DND-41 (cell line): ENCODE measurements at regions not wholly inside any gene's neighbourhood (a gene's known extent, or its start where the extent isn't known, plus 50 kb on each side); places are given as distances from the start of the nearest gene placed in this dataset.
A peak's percentile ranks its signal among the peaks of the same experiment; 100 is the strongest.

Source experiments
- ATAC-seq: fragments of 200-7000 bp; cut with Tn5 transposase; 3 replicates; pipeline ENCODE4 v1.9.1; 2021; ENCODE audit warnings: low read depth; ENCODE audit not compliant: insufficient read depth
- DNase-seq: peaks from one replicate; pipeline ENCODE4 v3.0.0-alpha.2; 2020
- H2AFZ ChIP-seq: 2 replicates; pipeline ENCODE4 v1.6.0; 2012; ENCODE audit warnings: low read depth, low read length
- H3K27ac ChIP-seq: 2 replicates; pipeline ENCODE4 v1.5.1; 2012; ENCODE audit warnings: low read length, inconsistent platforms
- H3K27me3 ChIP-seq: fragments of 200-600 bp; sonication (generic); 2 replicates; pipeline ENCODE4 v1.6.0; 2012; ENCODE audit warnings: low read length, mild to moderate bottlenecking, inconsistent platforms; ENCODE audit not compliant: insufficient read depth, poor library complexity
- H3K36me3 ChIP-seq: 2 replicates; pipeline ENCODE4 v1.5.1; 2012; ENCODE audit warnings: low read length, inconsistent platforms; ENCODE audit not compliant: insufficient read depth
- H3K4me1 ChIP-seq: 2 replicates; pipeline ENCODE4 v1.5.1; 2012; ENCODE audit warnings: mild to moderate bottlenecking, low read length; ENCODE audit not compliant: insufficient read depth
- H3K4me2 ChIP-seq: 2 replicates; pipeline ENCODE4 v1.6.0; 2012; ENCODE audit warnings: mild to moderate bottlenecking, moderate library complexity, low read length, inconsistent platforms; ENCODE audit not compliant: insufficient read depth
- H3K4me3 ChIP-seq, 2 experiments: fragments of 200-600 bp in 1 of 2; shearing (Covaris generic) in 1 of 2; 2 replicates each; pipeline ENCODE4 v1.5.1; 2012 to 2016; ENCODE audit warnings: inconsistent platforms in 2 of 2, low read length in 2 of 2, mild to moderate bottlenecking in 2 of 2, low read depth in 1 of 2, moderate library complexity in 1 of 2
- H3K79me2 ChIP-seq: 2 replicates; pipeline ENCODE4 v1.6.0; 2012; ENCODE audit warnings: low read length, inconsistent platforms; ENCODE audit not compliant: insufficient read depth
- H3K9ac ChIP-seq: 2 replicates; pipeline ENCODE4 v1.6.0; 2012; ENCODE audit warnings: low read depth, mild to moderate bottlenecking, inconsistent platforms, low read length, moderate library complexity
- H3K9me3 ChIP-seq: 2 replicates; pipeline ENCODE4 v1.5.1; 2012; ENCODE audit warnings: low read length, moderate library complexity, mild to moderate bottlenecking, inconsistent platforms; ENCODE audit not compliant: insufficient read depth, severe bottlenecking
- H4K20me1 ChIP-seq: 2 replicates; pipeline ENCODE4 v1.6.0; 2012; ENCODE audit warnings: low read length; ENCODE audit not compliant: insufficient read depth
- EZH2 ChIP-seq: IDR thresholded peaks from 3 replicates; pipeline ENCODE4 v1.6.1; 2012; ENCODE audit warnings: borderline replicate concordance, low read depth, mild to moderate bottlenecking, moderate library complexity, low read length, inconsistent platforms; ENCODE audit not compliant: severe bottlenecking
- TF ChIP-seq, protein P1 (sequence below): IDR thresholded peaks from 2 replicates; pipeline ENCODE4 v1.5.1; 2012; ENCODE audit warnings: borderline replicate concordance, low read length, moderate library complexity, mild to moderate bottlenecking; ENCODE audit not compliant: poor library complexity, severe bottlenecking; ENCODE audit errors: extremely low read depth

GRCh38 chr18:73681398-73681797 is 466.2 kb downstream of the FBXO15 start:
- Histone ChIP-seq H3K79me2 (no peaks in the 10 kb centered on the region), H4K20me1 (no peaks in the 10 kb centered on the region), H3K27me3 (no peaks in the 10 kb centered on the region), H3K4me1 (peaks cover 35% of the 10 kb centered on the region), H3K27ac (peak overlapping the region; percentile 70), H3K36me3 (no peaks in the 10 kb centered on the region), H2AFZ (peak overlapping the region; percentile 46; the same call in 1 of the 2 replicates), H3K9ac (no peak overlapping the region), H3K9me3 (no peaks in the 10 kb centered on the region), H3K4me2 (peak overlapping the region; percentile 9; the same call in 1 of the 2 replicates), H3K4me3 (no peak overlapping the region)
- DNase-seq (peak; percentile 43), ATAC-seq (peak; percentile 84)
- TF ChIP-seq EZH2: no peak
- TF ChIP-seq, protein P1, sequence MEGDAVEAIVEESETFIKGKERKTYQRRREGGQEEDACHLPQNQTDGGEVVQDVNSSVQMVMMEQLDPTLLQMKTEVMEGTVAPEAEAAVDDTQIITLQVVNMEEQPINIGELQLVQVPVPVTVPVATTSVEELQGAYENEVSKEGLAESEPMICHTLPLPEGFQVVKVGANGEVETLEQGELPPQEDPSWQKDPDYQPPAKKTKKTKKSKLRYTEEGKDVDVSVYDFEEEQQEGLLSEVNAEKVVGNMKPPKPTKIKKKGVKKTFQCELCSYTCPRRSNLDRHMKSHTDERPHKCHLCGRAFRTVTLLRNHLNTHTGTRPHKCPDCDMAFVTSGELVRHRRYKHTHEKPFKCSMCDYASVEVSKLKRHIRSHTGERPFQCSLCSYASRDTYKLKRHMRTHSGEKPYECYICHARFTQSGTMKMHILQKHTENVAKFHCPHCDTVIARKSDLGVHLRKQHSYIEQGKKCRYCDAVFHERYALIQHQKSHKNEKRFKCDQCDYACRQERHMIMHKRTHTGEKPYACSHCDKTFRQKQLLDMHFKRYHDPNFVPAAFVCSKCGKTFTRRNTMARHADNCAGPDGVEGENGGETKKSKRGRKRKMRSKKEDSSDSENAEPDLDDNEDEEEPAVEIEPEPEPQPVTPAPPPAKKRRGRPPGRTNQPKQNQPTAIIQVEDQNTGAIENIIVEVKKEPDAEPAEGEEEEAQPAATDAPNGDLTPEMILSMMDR: no peak

- no peaks in the 10 kb centered on the region for H4K20me1 ChIP-seq
- H3K4me1 ChIP-seq: peaks cover 35% of the 10 kb centered on the region
- no peaks in the 10 kb centered on the region for H3K27me3 ChIP-seq
- H2AFZ ChIP-seq: no peak overlapping the region
- no peaks in the 10 kb centered on the region for H3K9me3 ChIP-seq
- H3K27ac ChIP-seq: peak overlapping the region; percentile 45
- H3K36me3 ChIP-seq: no peaks in the 10 kb centered on the region
- no peaks in the 10 kb centered on the region for H3K79me2 ChIP-seq
- no peak overlapping the region for H3K4me3 ChIP-seq
- peak; percentile 73 for ATAC-seq
- peak overlapping the region; percentile 41 for H3K4me2 ChIP-seq
- peak; percentile 19 for DNase-seq
- TF ChIP-seq, protein P1: no peak
- no peak for TF ChIP-seq EZH2
- no peak overlapping the region for H3K9ac ChIP-seq
Observed at GRCh38 chr18:73679941-73680712, 467.5 kb downstream of the FBXO15 start.

DNA sequence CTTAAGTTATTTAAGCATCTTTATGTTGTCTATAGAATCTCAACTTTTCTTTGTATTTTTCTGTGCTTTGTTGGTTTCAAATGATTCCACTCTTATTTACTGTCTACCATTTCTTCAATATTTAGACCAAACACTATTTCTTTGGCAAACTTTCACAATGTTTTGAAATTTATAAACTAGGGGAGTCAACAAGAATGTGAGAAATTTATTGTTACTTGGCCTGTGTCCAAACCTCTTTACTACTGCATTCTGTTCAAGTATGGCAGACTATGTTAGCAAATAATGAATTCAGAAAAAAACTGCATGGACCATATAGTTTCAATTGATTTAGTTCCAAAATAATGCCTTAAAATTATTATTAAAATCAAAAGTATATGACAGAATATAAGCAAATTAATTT is 470.2 kb downstream of the FBXO15 start:
- DNase-seq: no peak
- no peak overlapping the region for H3K4me3 ChIP-seq
- no peak overlapping the region for H3K27ac ChIP-seq
- H3K9ac ChIP-seq: no peak overlapping the region
- no peaks in the 10 kb centered on the region for H3K79me2 ChIP-seq
- TF ChIP-seq, protein P1: no peak
- no peak for TF ChIP-seq EZH2
- peaks cover 33% of the 10 kb centered on the region for H3K4me1 ChIP-seq
- ATAC-seq: no peak
- H4K20me1 ChIP-seq: no peaks in the 10 kb centered on the region
- H3K27me3 ChIP-seq: no peaks in the 10 kb centered on the region
- no peaks in the 10 kb centered on the region for H3K36me3 ChIP-seq
- H3K9me3 ChIP-seq: no peaks in the 10 kb centered on the region
- H3K4me2 ChIP-seq: no peak overlapping the region
- H2AFZ ChIP-seq: no peak overlapping the region
